GM19240 (cell line): ENCODE measurements at regions not wholly inside any gene's neighbourhood (a gene's known extent, or its start where the extent isn't known, plus 50 kb on each side); places are given as distances from the start of the nearest gene placed in this dataset.

Experiments
- DNase-seq: peaks from one replicate; pipeline ENCODE4 v3.0.0; 2011; ENCODE audit warnings: low spot score; ENCODE audit not compliant: insufficient read length

- DNase-seq = no peak
Observed at GRCh38 chr20:40322941-40323340, 366.1 kb downstream of the MAFB start.

DNA sequence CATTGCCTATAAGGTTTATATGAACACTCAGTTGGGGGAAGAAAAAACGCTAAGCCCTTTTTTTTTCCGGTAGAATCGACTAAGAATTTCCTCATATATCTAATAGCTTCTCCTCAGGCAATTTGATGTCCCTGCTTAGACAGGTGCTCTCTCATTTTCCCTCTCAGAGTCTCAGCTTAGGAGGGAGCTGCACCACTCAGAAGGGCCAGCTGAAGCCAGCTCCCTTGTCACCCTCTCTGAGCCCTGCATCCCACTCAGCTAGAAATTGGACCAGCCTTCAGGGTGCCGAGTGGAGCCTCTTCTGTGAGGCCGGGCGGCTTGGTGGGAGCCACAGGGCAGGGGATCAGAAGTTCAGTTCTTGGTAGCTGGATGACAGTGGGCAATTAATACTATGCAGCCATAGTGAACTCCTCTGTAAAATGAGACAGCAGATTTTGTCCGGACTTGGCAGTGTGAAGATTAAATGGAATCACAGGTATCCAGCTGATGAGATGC is 368.5 kb downstream of the MAFB start:
- DNase-seq = no peak

GRCh38 chr20:40319741-40320516 is 369.1 kb downstream of the MAFB start:
- DNase-seq = no peak

DNA sequence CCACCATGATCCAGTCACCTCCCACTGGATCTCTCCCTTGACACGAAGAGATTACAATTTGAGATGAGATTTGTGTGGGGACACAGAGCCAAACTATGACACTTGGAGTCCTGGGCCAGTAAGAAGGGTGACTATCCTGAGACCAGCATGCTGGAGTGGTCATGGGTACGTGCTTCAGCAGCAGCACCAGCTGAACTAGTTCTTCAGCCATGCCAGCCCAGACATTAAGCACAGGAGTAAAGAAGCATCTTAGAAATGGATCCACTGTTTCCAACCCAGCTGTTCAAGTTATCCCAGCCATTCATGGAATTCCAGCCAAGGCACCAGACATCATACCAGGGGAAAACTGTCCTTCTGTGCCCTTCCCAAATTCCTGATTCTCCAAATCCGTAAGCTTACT is 370.0 kb downstream of the MAFB start:
- DNase-seq = no peak

DNA sequence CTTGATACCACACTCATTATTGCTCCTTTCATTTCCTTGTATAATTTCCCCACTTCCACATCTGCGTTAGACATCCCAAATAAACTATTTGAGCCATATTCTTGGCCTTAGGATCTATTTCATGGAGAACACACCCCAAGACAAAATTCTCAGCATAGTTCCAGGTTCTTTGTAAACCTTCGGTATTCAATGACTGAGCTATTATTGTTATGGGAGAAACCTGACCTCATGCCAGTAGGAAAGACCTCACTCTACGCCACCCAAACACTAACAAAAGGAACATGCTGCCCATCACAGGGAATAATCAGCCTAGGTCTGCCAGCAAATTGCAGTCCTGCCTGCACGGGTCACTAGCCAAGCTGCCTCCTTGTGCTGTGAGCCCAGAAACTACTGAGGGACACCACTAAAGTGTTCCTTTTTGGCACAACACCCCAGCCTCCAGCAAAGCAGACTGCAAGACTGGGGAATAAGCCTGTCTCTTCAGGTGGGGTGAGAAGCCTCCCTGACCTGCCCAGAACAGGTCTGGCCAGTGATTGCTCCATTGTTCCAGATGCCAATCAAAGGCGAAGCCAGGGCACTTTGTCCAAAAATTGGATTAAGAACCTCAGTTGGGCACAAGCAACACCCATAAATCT is 371.8 kb downstream of the MAFB start:
- no peak for DNase-seq

GRCh38 chr20:40314278-40314677 is 374.8 kb downstream of the MAFB start:
- DNase-seq = no peak

DNA sequence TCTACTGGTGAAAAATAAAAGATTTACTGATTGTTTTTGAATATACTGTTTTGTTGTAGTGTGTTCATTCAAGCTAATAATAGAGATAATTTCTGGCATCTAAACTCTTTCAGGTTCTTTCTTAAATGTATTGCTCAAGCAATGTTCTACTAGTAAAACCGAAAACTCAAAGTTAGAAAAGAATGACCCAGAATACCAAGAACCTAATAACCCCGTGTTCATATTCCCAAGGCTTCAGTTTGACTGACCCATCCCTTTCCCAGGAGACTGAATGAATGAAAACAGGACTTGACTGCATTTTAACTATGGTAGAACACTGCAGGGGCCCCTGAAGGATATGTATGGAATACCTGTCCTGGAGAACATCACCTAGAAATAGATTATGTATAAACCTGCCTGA is 375.3 kb downstream of the MAFB start:
- no peak for DNase-seq

GRCh38 chr20:40309731-40310130 is 379.3 kb downstream of the MAFB start:
- DNase-seq = no peak

- no peak for DNase-seq
Observed at GRCh38 chr20:40307997-40308396, 381.0 kb downstream of the MAFB start.

- DNase-seq = no peak
Observed at GRCh38 chr20:40307268-40307667, 381.8 kb downstream of the MAFB start.

DNA sequence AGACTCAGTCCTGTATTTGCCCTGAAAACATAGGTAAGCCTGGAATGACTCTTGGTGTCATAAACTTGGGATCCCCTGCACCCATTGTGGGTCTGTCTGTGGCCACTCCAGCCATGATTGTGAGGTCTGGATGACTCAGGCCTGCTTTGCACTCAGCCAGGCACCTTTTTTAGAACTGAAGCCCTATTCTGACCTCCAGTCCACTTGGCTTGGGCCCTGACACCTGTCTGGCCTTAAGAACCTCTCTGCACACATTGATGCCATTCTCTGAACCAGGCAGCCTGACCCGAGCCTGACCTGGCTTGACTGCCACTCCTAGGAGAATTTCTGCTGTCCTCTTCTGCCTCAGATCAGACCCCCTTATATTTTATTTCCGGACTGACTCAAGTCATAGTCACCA is 383.7 kb downstream of the MAFB start:
- DNase-seq = no peak

- DNase-seq = no peak
Observed at GRCh38 chr20:40304119-40304613, 384.9 kb downstream of the MAFB start.

- no peak for DNase-seq
Observed at GRCh38 chr20:40294747-40295146, 394.3 kb downstream of the MAFB start.

GRCh38 chr20:40294175-40294574 is 394.9 kb downstream of the MAFB start:
- no peak for DNase-seq

- DNase-seq = no peak
Observed at GRCh38 chr20:40293740-40294139, 395.3 kb downstream of the MAFB start.

DNA sequence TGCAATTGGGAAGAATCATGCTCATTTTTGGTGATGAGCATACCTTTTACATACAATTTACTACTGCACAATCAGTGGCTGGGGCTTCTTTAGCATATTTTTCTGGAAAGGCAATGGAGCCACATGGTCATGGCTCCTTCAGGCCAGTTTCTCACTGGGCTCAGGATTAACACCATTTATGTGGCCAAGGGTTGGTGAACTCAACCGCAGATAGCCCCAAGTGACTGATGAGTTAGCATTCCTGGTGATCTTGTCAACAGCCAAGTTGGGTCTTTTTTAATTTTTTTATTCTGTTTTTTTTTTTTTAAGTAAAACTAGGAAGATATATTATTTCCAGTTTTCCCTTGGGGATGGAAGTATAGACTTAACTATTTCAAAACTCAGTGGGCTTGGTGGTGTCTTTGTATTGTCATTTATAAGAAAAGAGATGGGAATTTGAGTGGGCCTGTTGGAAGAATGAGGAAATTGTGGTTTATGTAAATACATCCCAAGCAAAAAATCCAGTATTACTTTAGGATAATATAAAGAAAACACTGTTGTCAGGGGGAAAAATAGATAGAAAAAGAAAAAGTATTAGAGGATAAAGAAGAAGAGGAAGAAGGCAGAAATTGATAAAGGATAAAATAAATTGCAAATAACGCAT is 397.4 kb downstream of the MAFB start:
- no peak for DNase-seq

- DNase-seq = no peak
Observed at GRCh38 chr20:40287683-40288082, 401.4 kb downstream of the MAFB start.

DNA sequence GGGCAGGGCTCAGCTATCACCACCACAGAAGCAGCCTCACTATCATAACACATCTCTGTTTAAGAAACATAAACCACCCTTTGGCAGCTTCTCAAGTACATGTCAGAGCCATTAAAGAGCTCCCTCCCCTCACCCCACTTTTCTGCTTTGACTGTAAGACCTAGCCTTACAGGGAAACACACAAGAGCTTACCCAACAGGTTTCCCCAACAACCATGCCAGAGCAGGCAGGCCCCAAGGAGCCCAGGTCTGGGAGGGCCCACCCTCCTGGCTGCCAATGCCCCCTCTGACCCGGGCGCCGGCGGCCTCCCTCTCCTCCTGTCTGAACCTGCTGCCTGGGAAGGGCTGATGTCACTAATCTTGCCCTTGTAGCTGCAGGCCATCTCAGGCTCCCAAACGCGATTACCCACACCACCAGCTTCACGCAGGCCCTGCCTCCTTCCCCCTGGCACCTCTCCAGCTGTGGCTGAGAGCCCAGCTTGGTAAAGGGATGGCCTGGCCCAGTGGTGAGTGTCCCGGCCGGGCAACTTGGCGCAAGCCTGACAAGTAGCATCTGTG is 402.0 kb downstream of the MAFB start:
- no peak for DNase-seq

DNA sequence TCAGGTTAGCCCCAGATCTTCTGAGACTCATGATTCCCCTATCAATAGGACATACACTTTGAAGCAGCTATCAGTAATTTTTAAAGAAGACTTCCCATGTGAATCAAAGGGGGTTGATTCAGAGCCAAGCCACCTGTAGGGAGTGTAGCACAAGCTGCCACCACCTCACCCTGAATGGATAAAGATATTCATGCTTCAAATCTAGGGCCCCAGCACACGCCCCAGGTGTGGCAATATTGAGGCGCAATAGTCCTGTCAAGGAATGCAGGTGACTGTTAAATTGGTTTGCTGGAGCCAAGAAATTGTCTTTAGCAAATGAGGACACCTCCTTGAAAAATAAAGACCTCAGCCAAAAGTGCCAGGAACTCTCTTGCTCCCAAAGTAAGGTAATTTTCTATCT is 404.4 kb downstream of the MAFB start:
- DNase-seq = no peak

DNA sequence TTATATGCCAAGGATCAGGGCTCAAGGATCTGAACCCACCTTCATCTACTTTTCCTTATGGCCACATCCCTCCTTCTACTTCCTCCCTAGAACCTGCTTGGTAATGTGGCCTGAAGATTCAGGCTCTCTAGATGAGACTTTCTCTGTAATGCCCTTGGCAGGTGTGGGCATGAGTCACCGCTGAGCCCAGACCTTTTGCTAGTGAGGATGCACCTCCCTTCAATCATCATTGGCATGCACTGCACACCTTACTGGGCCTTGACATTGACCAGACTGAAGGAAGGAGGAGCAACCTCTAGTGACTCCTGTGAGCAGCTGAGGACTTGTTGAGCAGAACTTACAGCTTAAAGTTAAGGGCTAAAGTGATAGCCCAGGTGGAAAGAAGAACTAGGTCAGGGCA is 405.3 kb downstream of the MAFB start:
- DNase-seq = no peak

- DNase-seq = no peak
Observed at GRCh38 chr20:40282941-40283340, 406.1 kb downstream of the MAFB start.

- no peak for DNase-seq
Observed at GRCh38 chr20:40282541-40282940, 406.5 kb downstream of the MAFB start.
